ENCODE measurements at regions not wholly inside any gene's neighbourhood (a gene's known extent, or its start where the extent isn't known, plus 50 kb on each side); places are given as distances from the start of the nearest gene placed in this dataset.
"Not testable (repeated sequence)": the region's sequence is repeated elsewhere in the genome, so short reads cannot be mapped to it uniquely, and the experiment has no call there.

DNA sequence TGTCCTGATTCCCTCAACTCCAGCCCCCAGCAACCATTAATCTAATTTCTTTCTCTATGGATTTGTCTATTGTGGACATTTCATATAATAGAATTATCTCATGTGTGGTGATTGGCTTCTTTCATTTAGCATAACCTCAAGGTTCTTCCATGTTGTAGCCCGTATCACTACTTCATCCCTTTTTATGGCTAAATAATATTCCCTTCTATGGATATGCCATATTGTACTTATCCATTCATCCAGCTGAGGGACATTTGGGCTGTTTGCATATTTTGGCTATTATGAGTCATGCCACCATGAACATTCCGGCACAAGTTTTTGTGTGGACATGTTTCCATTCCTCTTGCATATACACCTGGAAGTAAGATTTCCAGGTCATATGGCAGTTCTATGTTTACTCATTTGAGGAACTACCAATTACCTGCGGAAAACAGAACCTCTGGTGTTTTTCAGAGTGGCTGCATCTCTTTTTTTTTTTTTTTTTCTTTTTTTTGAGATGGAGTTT, 108.7 kb upstream of the MAP1LC3B2 start:
- Histone ChIP-seq H3K9ac (ENCODE audit: low read length) (no peak overlapping the region), H3K27ac (ENCODE audit: low read length) (no peak overlapping the region), H3K27me3 (ENCODE audit: low read depth, low read length) (0 out of 2 replicates have a peak, but pooled peaks cover 4% of the 10 kb centered on the region)

GRCh38 chr12:116452975-116453374, 106.2 kb upstream of the MAP1LC3B2 start:
- peaks cover 34% of the 10 kb centered on the region for H3K4me1 ChIP-seq (ENCODE audit: low read length)
- not testable (repeated sequence) for H3K79me2 ChIP-seq (ENCODE audit: low read length); H3K9ac ChIP-seq (ENCODE audit: low read length); H3K27ac ChIP-seq (ENCODE audit: low read length); H3K9me3 ChIP-seq (ENCODE audit: insufficient read depth, low read length); H3K4me3 ChIP-seq (ENCODE audit: low read length); H3K36me3 ChIP-seq (replicated peaks; ENCODE audit: low read depth, low read length); H4K20me1 ChIP-seq (ENCODE audit: insufficient read depth, low read length); H3K4me2 ChIP-seq (ENCODE audit: low read length); H2AFZ ChIP-seq (ENCODE audit: low read depth, low read length)
- peaks cover 16% of the 10 kb centered on the region for H3K27me3 ChIP-seq (ENCODE audit: low read depth, low read length)

More for the DNA sequence above, 108.7 kb upstream of the MAP1LC3B2 start:
- H3K36me3 ChIP-seq (replicated peaks; ENCODE audit: low read depth, low read length), result no peaks in the 10 kb centered on the region
- no peaks in the 10 kb centered on the region for H4K20me1 ChIP-seq (ENCODE audit: insufficient read depth, low read length)
- TF ChIP-seq EZH2phosphoT487 (IDR thresholded peaks at IDR 0.05; ENCODE audit: low read depth) (no peak), CTCF (IDR thresholded peaks at IDR 0.05; ENCODE audit: low read depth, low read length) (no peak)
- H3K79me2 ChIP-seq (ENCODE audit: low read length), result no peaks in the 10 kb centered on the region
- H3K9me3 ChIP-seq (ENCODE audit: insufficient read depth, low read length), result no peaks in the 10 kb centered on the region
- no peak overlapping the region for H3K4me3 ChIP-seq (ENCODE audit: low read length)
- no peak overlapping the region for H3K4me2 ChIP-seq (ENCODE audit: low read length)
- no peak overlapping the region for H2AFZ ChIP-seq (ENCODE audit: low read depth, low read length)
- H3K4me1 ChIP-seq (ENCODE audit: low read length), result peaks cover 18% of the 10 kb centered on the region

DNA sequence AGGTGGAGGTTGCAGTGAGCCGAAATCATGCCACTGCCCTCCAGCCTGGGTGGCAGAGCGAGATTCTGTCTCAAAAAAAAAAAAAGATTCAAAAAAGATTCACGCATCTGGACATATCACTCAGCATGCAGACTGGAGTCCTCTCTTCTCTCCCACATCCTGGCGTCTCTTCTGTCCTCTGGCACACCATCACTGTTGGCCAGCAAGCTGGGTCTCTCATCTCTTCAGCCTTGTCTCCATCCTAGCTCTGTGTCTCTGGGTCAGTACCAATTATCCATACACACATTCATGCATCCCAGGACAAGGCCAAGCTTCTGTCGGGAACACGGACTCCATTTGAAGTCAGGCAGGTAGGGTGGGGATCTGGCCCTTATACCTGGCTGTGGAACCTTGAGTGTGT, 105.5 kb upstream of the MAP1LC3B2 start:
- Histone ChIP-seq H3K4me2 (ENCODE audit: low read length) (no peak overlapping the region), H2AFZ (ENCODE audit: low read depth, low read length) (no peak overlapping the region), H3K4me3 (ENCODE audit: low read length) (no peak overlapping the region), H3K36me3 (replicated peaks; ENCODE audit: low read depth, low read length) (no peaks in the 10 kb centered on the region), H4K20me1 (ENCODE audit: insufficient read depth, low read length) (no peaks in the 10 kb centered on the region), H3K27ac (ENCODE audit: low read length) (no peak overlapping the region), H3K27me3 (ENCODE audit: low read depth, low read length) (peaks cover 16% of the 10 kb centered on the region), H3K9me3 (ENCODE audit: insufficient read depth, low read length) (no peaks in the 10 kb centered on the region), H3K79me2 (ENCODE audit: low read length) (no peaks in the 10 kb centered on the region), H3K4me1 (ENCODE audit: low read length) (peaks cover 40% of the 10 kb centered on the region), H3K9ac (ENCODE audit: low read length) (no peak overlapping the region)
- TF ChIP-seq CTCF (IDR thresholded peaks at IDR 0.05; ENCODE audit: low read depth, low read length) (no peak), EZH2phosphoT487 (IDR thresholded peaks at IDR 0.05; ENCODE audit: low read depth) (no peak)

- TF ChIP-seq CTCF (IDR thresholded peaks at IDR 0.05; ENCODE audit: low read depth, low read length), result no peak
- no peak for TF ChIP-seq EZH2phosphoT487 (IDR thresholded peaks at IDR 0.05; ENCODE audit: low read depth)
- Histone ChIP-seq H3K79me2 (ENCODE audit: low read length) (no peaks in the 10 kb centered on the region), H3K27me3 (ENCODE audit: low read depth, low read length) (peaks cover 16% of the 10 kb centered on the region), H3K27ac (ENCODE audit: low read length) (no peak overlapping the region), H3K36me3 (replicated peaks; ENCODE audit: low read depth, low read length) (no peaks in the 10 kb centered on the region), H3K4me3 (ENCODE audit: low read length) (no peak overlapping the region), H2AFZ (ENCODE audit: low read depth, low read length) (no peak overlapping the region), H3K4me2 (ENCODE audit: low read length) (0 out of 2 replicates have a peak overlapping the region, but pooled peaks have one; percentile 64), H3K9me3 (ENCODE audit: insufficient read depth, low read length) (no peaks in the 10 kb centered on the region), H3K4me1 (ENCODE audit: low read length) (peaks cover 45% of the 10 kb centered on the region), H4K20me1 (ENCODE audit: insufficient read depth, low read length) (no peaks in the 10 kb centered on the region), H3K9ac (ENCODE audit: low read length) (no peak overlapping the region)
Observed at GRCh38 chr12:116454076-116454475, 105.1 kb upstream of the MAP1LC3B2 start.

Measured in OCI-LY3 (cell line).